WTC11 (cell line): ENCODE measurements at regions not wholly inside any gene's neighbourhood (a gene's known extent, or its start where the extent isn't known, plus 50 kb on each side); places are given as distances from the start of the nearest gene placed in this dataset.
A peak's percentile ranks its signal among the peaks of the same experiment; 100 is the strongest.
"Not testable (repeated sequence)": the region's sequence is repeated elsewhere in the genome, so short reads cannot be mapped to it uniquely, and the experiment has no call there.

Experiments
- ATAC-seq: fragments of 200-7000 bp; cut with Tn5 transposase; 2 replicates; pipeline ENCODE4 v1.10.0; 2021; ENCODE audit warnings: mild to moderate bottlenecking, moderate library complexity
- CTCF ChIA-PET: fragments of 300-600 bp; sonication (Branson Sonifier 250); formaldehyde crosslinking; loops from one replicate; lab custom pipeline; 2021; ENCODE audit warnings: antibody characterized with exemption; lab: Charles Lee
- POLR2A ChIA-PET: fragments of 350-600 bp; sonication (Branson Sonifier 250); formaldehyde crosslinking; loops from one replicate; lab custom pipeline; 2021; ENCODE audit warnings: antibody characterized with exemption; lab: Charles Lee
- DNase-seq: peaks from one replicate; pipeline ENCODE4 v3.0.0; 2021; ENCODE audit warnings: low spot score
- H3K27ac Mint-ChIP-seq: 2 replicates; pipeline ENCODE4 v1.8.0; 2021; ENCODE audit warnings: mixed read lengths
- H3K27me3 Mint-ChIP-seq: 2 replicates; pipeline ENCODE4 v1.8.0; 2021; ENCODE audit warnings: low read depth, mild to moderate bottlenecking, moderate library complexity, mixed read lengths
- H3K36me3 Mint-ChIP-seq: 2 replicates; pipeline ENCODE4 v1.8.0; 2021; ENCODE audit warnings: mixed read lengths
- H3K4me1 Mint-ChIP-seq: 2 replicates; pipeline ENCODE4 v1.8.0; 2022; ENCODE audit warnings: mixed read lengths
- H3K4me3 Mint-ChIP-seq: 2 replicates; pipeline ENCODE4 v1.8.0; 2021; ENCODE audit warnings: mild to moderate bottlenecking, moderate library complexity, mixed read lengths
- H3K9me3 Mint-ChIP-seq: 2 replicates; pipeline ENCODE4 v1.8.0; 2021; ENCODE audit warnings: mixed read lengths
- CREB1 ChIP-seq: sonication (generic); formaldehyde crosslinking; IDR thresholded peaks from 2 replicates; pipeline ENCODE4 v1.8.0; 2023; ENCODE audit warnings: mild to moderate bottlenecking, missing genetic modification reagents
- E2F1 ChIP-seq: sonication (generic); formaldehyde crosslinking; IDR thresholded peaks from 2 replicates; pipeline ENCODE4 v1.8.0; 2022; ENCODE audit warnings: mild to moderate bottlenecking, missing genetic modification reagents
- E2F4 ChIP-seq: sonication (generic); formaldehyde crosslinking; IDR thresholded peaks from 2 replicates; pipeline ENCODE4 v1.8.1; 2022; ENCODE audit warnings: low read depth, mild to moderate bottlenecking, moderate library complexity, missing genetic modification reagents, borderline replicate concordance
- ESRRA ChIP-seq: sonication (generic); formaldehyde crosslinking; IDR thresholded peaks from 2 replicates; pipeline ENCODE4 v1.8.1; 2022; ENCODE audit warnings: mild to moderate bottlenecking, missing genetic modification reagents, borderline replicate concordance
- NR2C2 ChIP-seq: sonication (generic); formaldehyde crosslinking; IDR thresholded peaks from 2 replicates; pipeline ENCODE4 v1.8.0; 2022; ENCODE audit warnings: mild to moderate bottlenecking, missing genetic modification reagents
- SP1 ChIP-seq: sonication (generic); formaldehyde crosslinking; conservative IDR thresholded peaks from 2 replicates; pipeline ENCODE4 v1.8.1; 2022; ENCODE audit warnings: missing genetic modification reagents
- ZNF232 ChIP-seq: sonication (generic); formaldehyde crosslinking; IDR thresholded peaks from 2 replicates; pipeline ENCODE4 v1.8.0; 2022; ENCODE audit warnings: mild to moderate bottlenecking, missing genetic modification reagents
- ZNF263 ChIP-seq: sonication (generic); formaldehyde crosslinking; IDR thresholded peaks from 2 replicates; pipeline ENCODE4 v1.8.1; 2022; ENCODE audit warnings: low read depth, mild to moderate bottlenecking, moderate library complexity, missing genetic modification reagents
- TF ChIP-seq, protein P1 (sequence below): fragments of 250-450 bp; sonication (Bioruptor Pico); IDR thresholded peaks from 2 replicates; pipeline ENCODE4 v2.1.2; 2022; ENCODE audit warnings: mild to moderate bottlenecking, moderate library complexity
- TF ChIP-seq, protein P2 (sequence below): fragments of 200-600 bp; IDR thresholded peaks from 2 replicates; pipeline ENCODE4 v1.8.0; 2022; ENCODE audit warnings: antibody characterized with exemption
- TF ChIP-seq, protein P3 (sequence below): sonication (generic); formaldehyde crosslinking; conservative IDR thresholded peaks from 2 replicates; pipeline ENCODE4 v1.8.1; 2022; ENCODE audit warnings: mild to moderate bottlenecking, missing genetic modification reagents
- TF ChIP-seq, protein P4 (sequence below): sonication (generic); formaldehyde crosslinking; IDR thresholded peaks from 2 replicates; pipeline ENCODE4 v1.8.0; 2023; ENCODE audit warnings: missing genetic modification reagents
- TF ChIP-seq, protein P5 (sequence below): fragments of 250-450 bp; sonication (Bioruptor Pico); IDR thresholded peaks from 2 replicates; pipeline ENCODE4 v1.9.0; 2021; ENCODE audit warnings: mild to moderate bottlenecking, borderline replicate concordance

GRCh38 chr3:26505399-26505798 lies 117.2 kb upstream of the LRRC3B start (continued):
- TF ChIP-seq, protein P1, sequence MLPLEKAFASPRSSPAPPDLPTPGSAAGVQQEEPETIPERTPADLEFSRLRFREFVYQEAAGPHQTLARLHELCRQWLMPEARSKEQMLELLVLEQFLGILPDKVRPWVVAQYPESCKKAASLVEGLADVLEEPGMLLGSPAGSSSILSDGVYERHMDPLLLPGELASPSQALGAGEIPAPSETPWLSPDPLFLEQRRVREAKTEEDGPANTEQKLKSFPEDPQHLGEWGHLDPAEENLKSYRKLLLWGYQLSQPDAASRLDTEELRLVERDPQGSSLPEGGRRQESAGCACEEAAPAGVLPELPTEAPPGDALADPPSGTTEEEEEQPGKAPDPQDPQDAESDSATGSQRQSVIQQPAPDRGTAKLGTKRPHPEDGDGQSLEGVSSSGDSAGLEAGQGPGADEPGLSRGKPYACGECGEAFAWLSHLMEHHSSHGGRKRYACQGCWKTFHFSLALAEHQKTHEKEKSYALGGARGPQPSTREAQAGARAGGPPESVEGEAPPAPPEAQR (CRISPR knock-in tag) = no peak
- TF ChIP-seq SP1 (CRISPR knock-in tag) = no peak
- TF ChIP-seq, protein P2, sequence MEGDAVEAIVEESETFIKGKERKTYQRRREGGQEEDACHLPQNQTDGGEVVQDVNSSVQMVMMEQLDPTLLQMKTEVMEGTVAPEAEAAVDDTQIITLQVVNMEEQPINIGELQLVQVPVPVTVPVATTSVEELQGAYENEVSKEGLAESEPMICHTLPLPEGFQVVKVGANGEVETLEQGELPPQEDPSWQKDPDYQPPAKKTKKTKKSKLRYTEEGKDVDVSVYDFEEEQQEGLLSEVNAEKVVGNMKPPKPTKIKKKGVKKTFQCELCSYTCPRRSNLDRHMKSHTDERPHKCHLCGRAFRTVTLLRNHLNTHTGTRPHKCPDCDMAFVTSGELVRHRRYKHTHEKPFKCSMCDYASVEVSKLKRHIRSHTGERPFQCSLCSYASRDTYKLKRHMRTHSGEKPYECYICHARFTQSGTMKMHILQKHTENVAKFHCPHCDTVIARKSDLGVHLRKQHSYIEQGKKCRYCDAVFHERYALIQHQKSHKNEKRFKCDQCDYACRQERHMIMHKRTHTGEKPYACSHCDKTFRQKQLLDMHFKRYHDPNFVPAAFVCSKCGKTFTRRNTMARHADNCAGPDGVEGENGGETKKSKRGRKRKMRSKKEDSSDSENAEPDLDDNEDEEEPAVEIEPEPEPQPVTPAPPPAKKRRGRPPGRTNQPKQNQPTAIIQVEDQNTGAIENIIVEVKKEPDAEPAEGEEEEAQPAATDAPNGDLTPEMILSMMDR = no peak
- TF ChIP-seq, protein P3, sequence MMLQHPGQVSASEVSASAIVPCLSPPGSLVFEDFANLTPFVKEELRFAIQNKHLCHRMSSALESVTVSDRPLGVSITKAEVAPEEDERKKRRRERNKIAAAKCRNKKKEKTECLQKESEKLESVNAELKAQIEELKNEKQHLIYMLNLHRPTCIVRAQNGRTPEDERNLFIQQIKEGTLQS (CRISPR knock-in tag) = no peak
- no peak for TF ChIP-seq ESRRA (CRISPR knock-in tag)
- TF ChIP-seq, all 79 proteins: peak for 0

GRCh38 chr3:26514445-26515029 lies 108.0 kb upstream of the LRRC3B start:
- H3K27me3 Mint-ChIP-seq, CTCF ChIA-PET, POLR2A ChIA-PET, DNase-seq, H3K4me3 Mint-ChIP-seq: not testable (repeated sequence)
- H3K9me3 Mint-ChIP-seq = peaks cover 27% of the 10 kb centered on the region
- peaks cover 20% of the 10 kb centered on the region for H3K4me1 Mint-ChIP-seq
- ATAC-seq = peak; percentile 92
- H3K27ac Mint-ChIP-seq = peak overlapping the region; percentile 95
- peaks cover 22% of the 10 kb centered on the region for H3K36me3 Mint-ChIP-seq

GRCh38 chr3:26515351-26515750 lies 107.2 kb upstream of the LRRC3B start:
- Mint-ChIP-seq H3K27me3 (no peaks in the 10 kb centered on the region), H3K4me1 (peaks cover 20% of the 10 kb centered on the region), H3K4me3 (no peak overlapping the region), H3K27ac (no peak overlapping the region), H3K36me3 (peaks cover 22% of the 10 kb centered on the region), H3K9me3 (peaks cover 28% of the 10 kb centered on the region)
- DNase-seq (no peak), ATAC-seq (no peak)
- TF ChIP-seq E2F1 (no peak), E2F4 (no peak), CREB1 (CRISPR knock-in tag) (no peak), ZNF232 (CRISPR knock-in tag) (no peak), ZNF263 (CRISPR knock-in tag) (no peak), NR2C2 (CRISPR knock-in tag) (no peak)
- TF ChIP-seq, protein P4, sequence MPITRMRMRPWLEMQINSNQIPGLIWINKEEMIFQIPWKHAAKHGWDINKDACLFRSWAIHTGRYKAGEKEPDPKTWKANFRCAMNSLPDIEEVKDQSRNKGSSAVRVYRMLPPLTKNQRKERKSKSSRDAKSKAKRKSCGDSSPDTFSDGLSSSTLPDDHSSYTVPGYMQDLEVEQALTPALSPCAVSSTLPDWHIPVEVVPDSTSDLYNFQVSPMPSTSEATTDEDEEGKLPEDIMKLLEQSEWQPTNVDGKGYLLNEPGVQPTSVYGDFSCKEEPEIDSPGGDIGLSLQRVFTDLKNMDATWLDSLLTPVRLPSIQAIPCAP = no peak
- TF ChIP-seq, protein P5, sequence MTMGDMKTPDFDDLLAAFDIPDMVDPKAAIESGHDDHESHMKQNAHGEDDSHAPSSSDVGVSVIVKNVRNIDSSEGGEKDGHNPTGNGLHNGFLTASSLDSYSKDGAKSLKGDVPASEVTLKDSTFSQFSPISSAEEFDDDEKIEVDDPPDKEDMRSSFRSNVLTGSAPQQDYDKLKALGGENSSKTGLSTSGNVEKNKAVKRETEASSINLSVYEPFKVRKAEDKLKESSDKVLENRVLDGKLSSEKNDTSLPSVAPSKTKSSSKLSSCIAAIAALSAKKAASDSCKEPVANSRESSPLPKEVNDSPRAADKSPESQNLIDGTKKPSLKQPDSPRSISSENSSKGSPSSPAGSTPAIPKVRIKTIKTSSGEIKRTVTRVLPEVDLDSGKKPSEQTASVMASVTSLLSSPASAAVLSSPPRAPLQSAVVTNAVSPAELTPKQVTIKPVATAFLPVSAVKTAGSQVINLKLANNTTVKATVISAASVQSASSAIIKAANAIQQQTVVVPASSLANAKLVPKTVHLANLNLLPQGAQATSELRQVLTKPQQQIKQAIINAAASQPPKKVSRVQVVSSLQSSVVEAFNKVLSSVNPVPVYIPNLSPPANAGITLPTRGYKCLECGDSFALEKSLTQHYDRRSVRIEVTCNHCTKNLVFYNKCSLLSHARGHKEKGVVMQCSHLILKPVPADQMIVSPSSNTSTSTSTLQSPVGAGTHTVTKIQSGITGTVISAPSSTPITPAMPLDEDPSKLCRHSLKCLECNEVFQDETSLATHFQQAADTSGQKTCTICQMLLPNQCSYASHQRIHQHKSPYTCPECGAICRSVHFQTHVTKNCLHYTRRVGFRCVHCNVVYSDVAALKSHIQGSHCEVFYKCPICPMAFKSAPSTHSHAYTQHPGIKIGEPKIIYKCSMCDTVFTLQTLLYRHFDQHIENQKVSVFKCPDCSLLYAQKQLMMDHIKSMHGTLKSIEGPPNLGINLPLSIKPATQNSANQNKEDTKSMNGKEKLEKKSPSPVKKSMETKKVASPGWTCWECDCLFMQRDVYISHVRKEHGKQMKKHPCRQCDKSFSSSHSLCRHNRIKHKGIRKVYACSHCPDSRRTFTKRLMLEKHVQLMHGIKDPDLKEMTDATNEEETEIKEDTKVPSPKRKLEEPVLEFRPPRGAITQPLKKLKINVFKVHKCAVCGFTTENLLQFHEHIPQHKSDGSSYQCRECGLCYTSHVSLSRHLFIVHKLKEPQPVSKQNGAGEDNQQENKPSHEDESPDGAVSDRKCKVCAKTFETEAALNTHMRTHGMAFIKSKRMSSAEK (CRISPR knock-in tag) = no peak
- POLR2A ChIA-PET = no interaction called here
- CTCF ChIA-PET = no interaction called here
